NOMO-1 (cell line): ENCODE measurements at regions not wholly inside any gene's neighbourhood (a gene's known extent, or its start where the extent isn't known, plus 50 kb on each side); places are given as distances from the start of the nearest gene placed in this dataset.
"Not testable (repeated sequence)": the region's sequence is repeated elsewhere in the genome, so short reads cannot be mapped to it uniquely, and the experiment has no call there.

Experiments
- DNase-seq, 2 experiments: peaks; one replicate each; lab custom pipeline; 2025; ENCODE audit not compliant: unreplicated experiment in 2 of 2; lab: John Stamatoyannopoulos, UW

DNA sequence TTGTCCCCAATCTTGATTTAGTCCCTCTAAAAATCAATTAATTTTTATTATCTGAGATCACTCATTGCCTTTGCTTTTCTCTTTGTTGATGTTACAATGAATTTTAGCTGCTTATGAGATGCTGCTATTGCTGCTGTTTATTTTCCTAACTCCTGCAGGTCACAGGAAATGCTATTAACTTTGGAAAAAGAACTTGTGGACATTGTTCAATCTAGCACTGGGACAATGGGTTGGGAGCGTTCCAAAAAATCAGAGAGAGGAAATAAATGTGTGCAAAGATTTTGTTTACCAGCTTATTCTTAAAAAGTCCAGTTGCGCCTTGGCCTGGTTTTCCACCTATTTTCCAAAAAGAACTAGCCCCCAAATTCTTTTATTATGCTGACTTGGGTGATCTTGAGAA lies 268.3 kb downstream of the PTH2R start:
- DNase-seq = no peak

DNA sequence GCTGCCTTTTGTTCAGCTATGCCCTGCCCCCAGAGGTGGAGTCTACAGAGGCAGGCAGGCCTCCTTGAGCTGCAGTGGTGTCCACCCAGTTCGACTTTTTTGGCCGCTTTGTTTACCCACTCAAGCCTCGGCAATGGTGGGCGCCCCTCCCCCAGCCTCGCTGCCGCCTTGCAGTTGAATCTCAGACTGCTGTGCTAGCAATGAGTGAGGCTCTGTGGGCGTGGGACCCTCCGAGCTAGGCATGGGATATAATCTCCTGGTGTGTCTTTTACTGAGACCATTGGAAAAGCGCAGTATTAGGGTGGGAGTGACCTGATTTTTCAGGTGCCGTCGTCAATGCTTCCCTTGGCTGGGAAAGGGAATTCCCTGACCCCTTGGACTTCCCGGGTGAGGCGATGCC lies 279.3 kb downstream of the PTH2R start:
- DNase-seq = not testable (repeated sequence)

DNA sequence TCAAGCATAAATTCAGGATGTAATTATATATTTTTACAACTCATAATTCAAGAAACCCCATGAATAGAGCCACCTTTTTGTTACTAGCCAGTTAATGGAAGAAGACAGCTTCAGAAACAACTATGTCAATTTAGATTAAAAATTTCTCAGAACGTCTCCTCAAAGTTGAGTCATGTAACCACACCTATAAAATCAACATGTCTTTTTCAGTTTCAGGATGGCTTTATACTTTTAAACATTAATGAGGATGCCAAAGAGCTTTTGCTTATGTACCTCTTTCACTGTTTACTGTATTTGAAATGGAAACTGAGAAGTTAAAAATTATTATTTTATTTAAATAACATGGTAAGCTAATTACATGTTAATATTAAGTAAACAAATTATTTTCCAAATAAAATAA lies 280.1 kb downstream of the PTH2R start:
- DNase-seq = no peak

DNA sequence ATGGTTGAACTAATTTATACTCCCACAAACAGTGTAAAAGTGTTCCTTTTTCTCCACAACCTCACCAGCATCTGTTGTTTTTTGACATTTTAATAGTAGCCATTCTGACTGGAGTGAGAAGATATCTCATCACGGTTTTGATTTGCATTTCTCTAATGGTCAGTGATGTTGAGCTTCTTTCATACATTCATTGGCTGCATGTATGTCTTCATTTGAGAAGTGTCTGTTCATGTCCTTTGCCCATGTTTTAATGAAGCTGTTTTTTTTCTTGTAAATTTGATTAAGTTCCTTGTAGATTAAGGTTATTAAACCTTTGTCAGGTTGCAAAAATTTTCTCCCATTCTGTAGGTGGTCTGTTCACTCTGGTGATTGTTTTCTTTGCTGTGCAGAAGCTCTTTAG lies 281.1 kb downstream of the PTH2R start:
- not testable (repeated sequence) for DNase-seq

DNA sequence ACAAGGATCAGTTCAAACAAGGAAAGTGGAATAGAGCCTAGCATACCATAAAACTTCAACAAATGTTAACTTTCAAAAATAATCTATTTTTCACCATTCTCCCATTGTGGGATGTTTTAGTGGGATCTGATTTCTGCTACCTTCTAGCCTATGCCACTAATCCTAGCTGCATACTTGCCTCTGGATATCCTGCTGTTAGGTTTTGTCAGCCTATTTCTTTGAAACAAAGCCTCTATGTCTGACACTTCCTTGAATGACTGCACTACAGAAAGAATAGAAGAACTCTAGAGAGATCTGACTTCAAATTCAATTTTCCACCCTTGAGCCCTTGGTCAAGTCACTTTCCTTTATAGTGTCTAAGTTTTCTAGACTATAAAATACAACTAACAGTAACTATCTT lies 291.5 kb downstream of the PTH2R start:
- no peak for DNase-seq

DNA sequence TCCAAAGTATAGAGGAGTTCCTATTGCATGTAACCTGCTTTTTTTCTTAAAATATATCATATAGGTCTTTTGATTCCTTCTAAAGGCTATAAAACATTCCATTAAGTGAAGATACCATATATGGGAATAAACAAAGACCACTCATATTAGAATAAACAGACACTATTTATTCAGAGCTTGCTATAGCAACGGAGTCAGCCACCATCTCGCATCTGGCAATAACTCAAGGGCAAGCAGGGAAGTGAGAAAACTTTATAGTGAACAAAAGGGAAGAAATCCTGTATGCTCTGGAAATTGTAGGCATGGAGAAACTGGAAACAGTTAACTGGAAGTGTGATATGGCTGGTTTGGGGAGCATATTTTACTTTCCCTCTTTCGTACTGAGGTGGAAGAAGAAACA lies 301.9 kb downstream of the PTH2R start:
- DNase-seq = no peak

DNA sequence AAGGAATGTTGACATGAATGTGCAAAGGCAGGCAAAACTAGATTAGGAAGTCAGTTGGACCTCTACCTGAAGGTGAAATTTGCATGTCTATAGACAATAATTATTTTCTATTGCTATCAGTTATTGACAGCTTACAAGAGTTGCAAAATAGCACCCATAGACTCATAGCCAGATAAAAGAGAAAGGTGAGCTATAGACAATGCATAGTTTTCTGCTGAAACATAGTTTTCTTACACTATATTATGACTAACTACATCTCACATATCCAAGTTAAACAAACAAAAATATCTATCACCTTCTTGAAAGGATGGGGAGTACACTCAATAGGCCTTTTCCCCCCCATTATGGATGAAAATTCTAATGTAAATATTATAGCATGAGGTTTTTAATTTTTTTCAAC lies 305.0 kb downstream of the PTH2R start:
- no peak for DNase-seq

DNA sequence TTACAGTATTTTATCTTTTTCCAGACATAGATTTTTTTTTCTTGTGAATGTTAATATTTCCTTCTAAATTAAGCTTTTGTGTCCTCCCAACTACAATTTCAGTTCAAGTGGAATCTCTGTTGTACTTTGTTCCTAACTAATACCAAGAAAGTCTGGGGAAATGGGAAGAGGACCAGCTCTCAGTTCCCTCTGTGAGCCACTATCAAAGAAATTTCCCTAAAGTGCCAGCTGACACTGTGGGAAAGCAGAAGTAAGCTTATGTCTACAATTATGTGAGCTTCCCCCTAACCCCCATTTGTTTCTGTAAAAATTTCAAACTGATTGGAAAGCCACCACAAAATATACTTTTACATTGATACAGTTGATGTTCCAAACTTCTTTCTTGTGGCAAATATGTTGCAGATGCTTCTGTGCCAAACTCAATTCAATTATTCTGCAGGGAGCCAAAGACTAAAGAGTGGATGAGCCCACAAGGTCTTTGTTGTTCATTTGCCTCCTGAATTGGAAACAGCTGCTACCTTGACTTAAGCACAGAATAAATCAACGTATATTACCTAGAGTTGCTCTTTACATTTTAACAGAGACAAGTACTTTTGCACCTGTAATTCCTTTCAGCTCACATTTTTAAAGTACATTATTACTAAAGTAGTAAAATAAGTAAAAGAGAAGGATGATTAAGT lies 306.6 kb downstream of the PTH2R start:
- DNase-seq = no peak

DNA sequence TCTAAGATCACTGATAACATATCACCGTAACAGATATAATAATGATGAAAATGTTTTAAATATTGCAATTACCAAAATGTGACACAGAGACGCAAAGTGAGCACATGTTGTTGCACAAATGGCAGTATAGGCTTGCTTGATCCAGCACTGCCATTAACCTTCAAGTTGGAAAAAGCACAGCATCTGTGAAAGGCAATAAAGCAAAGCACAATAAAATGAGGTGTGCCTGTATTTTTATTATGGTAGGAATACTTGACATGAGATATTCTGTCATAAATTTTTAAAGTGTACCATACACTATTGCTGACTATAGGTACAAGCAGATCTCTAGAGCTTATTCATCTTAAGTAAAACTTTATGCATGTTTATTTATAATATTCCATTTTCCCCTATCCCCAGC lies 312.2 kb downstream of the PTH2R start:
- no peak for DNase-seq

DNA sequence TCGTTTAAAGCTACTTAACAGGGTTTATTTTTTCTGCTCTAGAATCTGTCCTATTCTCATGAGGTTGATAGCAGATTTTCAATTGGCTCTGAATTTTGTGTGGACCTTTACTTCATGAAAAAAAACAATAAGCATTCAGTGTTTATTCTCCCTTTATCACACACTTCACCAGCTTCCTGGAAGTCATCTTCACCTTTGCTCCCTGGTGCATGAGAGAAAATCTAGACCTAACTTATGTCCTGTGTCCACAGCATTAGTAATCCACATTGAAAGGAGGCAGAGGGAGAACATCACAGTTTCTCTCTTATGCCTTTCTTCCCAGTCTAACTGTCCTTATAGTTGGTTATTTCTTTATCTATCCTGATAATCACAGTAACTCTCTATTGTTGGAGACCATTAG lies 316.1 kb downstream of the PTH2R start:
- no peak for DNase-seq

DNA sequence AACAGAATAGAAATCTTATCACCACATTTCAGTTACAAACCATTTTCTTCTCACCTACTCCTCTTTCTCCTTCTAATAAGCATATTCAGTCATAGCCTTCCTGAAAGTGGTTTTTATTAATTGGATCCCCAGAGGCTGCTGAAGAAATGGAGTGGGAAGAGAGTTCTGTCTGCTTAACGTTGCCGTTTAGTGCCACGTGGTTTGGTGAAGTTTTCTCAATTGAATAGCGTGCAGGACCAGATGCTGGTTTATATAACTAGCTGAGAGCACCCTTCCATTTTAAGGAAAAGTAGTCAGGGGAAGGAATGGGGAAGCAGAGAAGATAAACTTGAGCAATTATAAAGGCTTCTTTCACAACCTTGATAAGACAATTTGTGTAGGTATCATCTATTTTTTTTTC lies 318.7 kb downstream of the PTH2R start:
- DNase-seq = no peak

DNA sequence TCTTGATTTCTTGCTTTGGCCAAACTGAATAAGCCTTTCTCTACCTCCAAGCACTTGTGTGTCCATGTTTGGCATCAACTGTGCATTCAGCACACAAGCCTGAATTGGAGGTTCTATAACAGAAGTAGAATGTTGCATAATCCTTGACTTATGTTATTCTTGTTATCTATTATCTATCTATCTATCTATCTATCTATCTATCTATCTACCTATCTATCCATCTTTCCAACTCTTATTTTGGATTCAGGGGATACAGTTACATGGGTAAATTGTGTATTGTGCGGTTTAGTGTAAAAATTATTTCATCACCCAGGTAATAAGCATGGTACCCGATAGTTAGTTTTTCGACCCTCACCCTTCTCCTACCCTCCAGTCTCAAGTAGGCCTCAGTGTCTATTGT lies 319.6 kb downstream of the PTH2R start:
- DNase-seq = no peak

DNA sequence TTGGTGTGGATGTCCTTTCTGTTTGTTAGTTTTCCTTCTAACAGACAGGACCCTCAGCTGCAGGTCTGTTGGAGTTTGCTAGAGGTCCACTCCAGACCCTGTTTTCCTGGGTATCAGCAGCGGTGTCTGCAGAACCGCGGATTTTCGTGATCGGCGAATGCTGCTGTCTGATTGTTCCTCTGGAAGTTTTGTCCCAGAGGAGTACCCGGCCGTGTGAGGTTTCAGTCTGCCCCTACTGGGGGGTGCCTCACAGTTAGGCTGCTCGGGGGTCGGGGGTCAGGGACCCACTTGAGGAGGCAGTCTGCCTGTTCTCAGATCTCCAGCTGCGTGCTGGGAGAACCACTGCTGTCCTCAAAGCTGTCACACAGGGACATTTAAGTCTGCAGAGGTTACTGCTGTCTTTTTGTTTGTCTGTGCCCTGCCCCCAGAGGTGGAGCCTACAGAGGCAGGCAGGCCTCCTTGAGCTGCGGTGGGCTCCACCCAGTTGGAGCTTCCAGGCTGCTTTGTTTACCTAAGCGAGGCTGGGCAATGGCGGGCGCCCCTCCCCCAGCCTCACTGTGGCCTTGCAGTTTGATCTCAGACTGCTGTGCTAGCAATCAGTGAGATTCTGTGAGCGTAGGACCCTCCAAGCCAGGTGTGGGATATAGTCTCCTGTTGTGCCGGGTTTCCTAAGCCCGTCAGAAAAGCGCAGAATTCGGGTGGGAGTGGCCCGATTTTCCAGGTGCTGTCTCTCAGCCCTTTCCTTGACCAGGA lies 345.2 kb downstream of the PTH2R start:
- not testable (repeated sequence) for DNase-seq

DNA sequence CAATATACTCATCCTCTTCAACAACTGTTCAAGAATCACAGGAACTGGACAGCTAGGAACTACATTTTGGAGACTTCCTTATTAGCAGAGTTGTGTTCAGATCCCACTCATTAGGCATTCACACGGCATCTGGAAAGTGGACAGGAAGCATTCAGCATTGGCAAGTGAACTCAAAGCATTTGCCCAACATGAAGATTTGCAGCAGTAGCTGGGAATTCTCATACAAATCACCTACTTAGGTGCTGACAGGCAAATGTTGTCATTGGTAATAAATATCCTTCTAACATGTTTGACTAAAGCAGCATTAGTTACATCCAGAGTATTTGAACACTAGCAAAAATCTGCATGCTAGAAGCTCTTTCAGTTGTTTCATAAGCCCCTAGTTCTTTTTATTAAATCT lies 350.8 kb downstream of the PTH2R start:
- no peak for DNase-seq

DNA sequence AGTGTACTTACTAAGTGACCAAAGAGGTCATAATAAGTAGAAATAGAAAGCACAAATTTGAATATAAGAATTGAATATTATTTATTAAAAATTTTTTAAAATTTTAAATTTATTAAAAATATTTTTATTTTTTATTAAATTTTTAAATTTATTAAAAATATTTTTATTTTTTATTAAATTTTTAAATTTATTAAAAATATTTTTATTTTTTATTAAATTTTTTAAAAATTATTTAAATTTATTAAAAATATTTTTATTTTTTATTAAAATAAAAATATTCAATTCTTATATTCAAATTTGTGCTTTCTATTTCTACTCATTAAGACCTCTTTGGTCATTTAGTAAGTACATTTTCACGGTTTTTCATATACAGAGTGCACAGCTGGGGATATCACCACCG lies 366.5 kb downstream of the PTH2R start:
- not testable (repeated sequence) for DNase-seq

DNA sequence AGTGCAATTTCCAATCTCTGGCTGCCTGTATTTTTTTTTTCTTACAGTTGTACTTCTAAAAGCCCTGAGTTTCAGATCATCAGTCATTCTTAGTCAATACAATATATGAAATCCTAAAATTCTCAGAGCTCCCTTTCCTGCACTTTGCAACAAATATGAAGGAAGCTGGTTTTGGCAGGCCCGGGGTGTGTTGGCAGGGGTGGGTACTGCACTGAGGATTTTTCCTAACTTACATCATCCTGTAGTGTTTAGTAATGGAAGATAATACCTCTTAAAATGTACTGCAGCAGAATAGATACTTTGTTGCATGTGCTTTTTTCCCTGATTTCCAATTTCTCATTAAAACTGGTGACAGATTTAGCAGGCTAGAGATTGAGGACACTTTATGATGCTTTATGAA lies 374.6 kb downstream of the PTH2R start:
- no peak for DNase-seq

DNA sequence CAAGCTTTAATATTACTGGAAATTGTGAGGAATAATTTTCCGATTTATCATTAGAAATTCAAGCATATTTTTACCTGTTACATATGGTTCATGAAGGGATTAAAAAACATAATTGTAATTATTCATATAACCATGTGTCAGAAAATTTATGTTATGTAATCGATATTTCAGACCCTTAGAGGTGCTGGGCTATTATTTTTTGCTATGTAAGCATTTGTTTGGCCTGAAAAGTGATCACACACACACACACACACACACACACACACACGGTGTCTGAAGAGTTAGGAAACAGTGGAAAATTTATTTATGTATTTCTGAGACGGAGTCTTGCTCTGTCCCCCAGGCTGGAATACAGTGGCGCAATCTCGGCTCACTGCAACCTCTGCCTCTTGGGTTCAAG lies 375.5 kb downstream of the PTH2R start:
- DNase-seq = no peak

DNA sequence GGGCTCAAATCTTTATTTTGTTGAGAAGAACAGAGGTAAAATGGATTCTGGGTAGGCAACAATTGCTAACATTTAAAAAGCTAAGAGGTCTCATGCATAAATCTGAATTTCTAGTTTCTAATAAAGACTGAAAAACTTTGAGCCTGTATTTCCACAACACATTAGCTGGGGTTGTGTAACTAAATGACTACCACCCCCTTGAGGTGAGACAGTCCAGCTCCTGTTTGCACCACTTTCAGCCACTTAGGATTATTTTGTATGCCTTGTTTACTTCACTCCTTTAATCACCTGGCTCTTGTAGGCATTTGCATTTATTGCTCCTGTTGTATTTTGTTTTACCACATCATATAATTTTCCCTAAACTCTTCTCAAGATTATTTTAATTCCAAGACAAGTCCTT lies 376.6 kb downstream of the PTH2R start:
- no peak for DNase-seq

DNA sequence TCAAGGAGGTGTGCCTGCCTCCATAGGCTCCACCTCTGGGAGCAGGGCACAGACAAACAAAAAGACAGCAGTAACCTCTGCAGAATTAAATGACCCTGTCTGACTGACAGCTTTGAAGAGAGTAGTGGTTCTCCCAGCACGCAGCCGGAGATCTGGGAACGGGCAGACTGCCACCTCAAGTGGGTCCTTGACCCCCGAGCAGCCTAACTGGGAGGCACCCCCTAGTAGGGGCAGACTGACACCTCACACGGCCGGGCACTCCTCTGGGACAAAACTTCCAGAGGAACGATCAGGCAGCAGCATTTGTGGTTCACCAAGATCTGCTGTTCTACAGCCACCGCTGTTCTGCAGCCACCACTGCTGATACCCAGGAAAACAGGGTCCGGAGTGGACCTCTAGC lies 378.2 kb downstream of the PTH2R start:
- not testable (repeated sequence) for DNase-seq

DNA sequence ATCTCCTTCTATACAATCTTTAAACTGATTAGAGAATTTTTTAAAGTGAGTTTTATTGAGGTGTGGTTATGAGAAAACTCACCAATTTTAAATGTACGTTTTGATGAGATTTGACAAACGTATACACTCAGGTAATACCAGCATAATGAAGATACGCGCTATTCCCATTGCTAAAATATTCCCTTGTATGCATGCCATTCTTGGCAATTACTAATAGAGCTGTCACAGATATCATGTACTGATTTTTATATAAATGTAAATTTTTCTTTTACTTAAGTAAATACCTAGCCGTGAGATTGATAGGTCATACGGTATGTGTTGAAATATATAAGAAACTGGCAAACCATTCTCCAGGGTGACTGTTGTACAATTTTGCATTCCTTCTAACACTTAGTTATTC lies 384.7 kb downstream of the PTH2R start:
- DNase-seq = no peak

DNA sequence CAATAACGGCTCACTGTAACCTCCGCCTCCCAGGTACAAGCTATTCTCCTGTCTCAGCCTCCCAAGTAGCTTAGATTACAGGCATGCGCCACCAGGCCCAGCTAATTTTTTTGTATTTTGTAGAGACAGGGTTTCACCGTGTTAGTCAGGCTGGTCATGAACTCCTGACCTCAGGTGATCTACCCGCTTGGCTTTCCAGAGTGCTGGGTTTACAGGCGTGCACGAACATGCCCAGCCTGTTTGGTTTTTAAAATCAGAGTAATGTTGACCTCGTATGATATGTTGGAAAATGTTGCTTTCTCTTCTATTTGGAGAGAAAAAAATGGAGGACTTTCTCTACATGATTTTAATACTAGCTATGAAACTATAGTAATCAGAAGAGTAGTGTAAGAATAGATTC lies 386.2 kb downstream of the PTH2R start:
- no peak for DNase-seq

DNA sequence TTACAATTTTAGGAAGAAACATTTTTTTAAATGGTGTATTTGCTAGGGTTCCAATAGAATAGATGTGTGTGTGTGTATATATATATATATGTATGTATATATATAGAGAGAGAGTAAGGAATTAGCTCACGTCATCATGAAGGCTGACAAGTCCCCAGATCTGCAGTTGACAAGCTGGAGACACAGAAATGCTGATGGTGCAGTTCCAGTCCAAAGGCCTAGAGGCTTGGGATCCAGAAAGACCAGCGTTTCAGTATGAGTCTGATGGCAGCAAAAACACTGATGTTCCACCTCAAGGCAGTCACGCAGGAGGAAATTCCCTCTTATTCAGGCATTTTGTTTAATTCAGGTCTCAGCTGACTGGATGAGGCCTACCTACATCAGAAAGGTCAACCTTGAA lies 386.8 kb downstream of the PTH2R start:
- DNase-seq = no peak
